Sigmoid colon (tissue), 6 donors: ENCODE measurements at regions not wholly inside any gene's neighbourhood (a gene's known extent, or its start where the extent isn't known, plus 50 kb on each side); places are given as distances from the start of the nearest gene placed in this dataset.

ENCODE experiments used
- DNase-seq: peaks from one replicate; pipeline ENCODE4 v3.0.0-alpha.2; 2019
- H3K27ac ChIP-seq, 4 donors: fragments of 200-600 bp; sonication (generic); one replicate each; pipeline ENCODE4 v1.5.1; 2016 to 2019; ENCODE audit warnings: mild to moderate bottlenecking in 1 of 4
- H3K27me3 ChIP-seq, 3 donors: fragments of 200-600 bp; sonication (generic); one replicate each; pipeline ENCODE4 v1.5.1; 2019; ENCODE audit warnings: mild to moderate bottlenecking in 1 of 3
- H3K36me3 ChIP-seq, 4 donors: fragments of 200-600 bp; sonication (generic); one replicate each; pipeline ENCODE4 v1.5.1; 2016 to 2019
- H3K4me1 ChIP-seq, 4 donors: fragments of 200-600 bp; sonication (generic); one replicate each; pipeline ENCODE4 v1.5.1; 2017 to 2019
- H3K4me3 ChIP-seq, 4 donors: fragments of 200-600 bp; sonication (generic); one replicate each; pipeline ENCODE4 v1.5.1; 2017 to 2019; ENCODE audit warnings: mild to moderate bottlenecking in 2 of 4, moderate library complexity in 1 of 4
- H3K9me3 ChIP-seq, 4 donors: fragments of 200-600 bp in 3 of 4; sonication (generic) in 3 of 4; one replicate each; pipeline versions ENCODE4 v1.5.1 to v1.6.1; 2013 to 2019
- EP300 ChIP-seq, 4 donors: sonication (generic); formaldehyde crosslinking; IDR thresholded peaks; one replicate each; pipeline ENCODE4 v1.6.1; 2017; ENCODE audit warnings: antibody characterized with exemption in 4 of 4
- POLR2A ChIP-seq, 2 donors: fragments of 450-650 bp; IDR thresholded peaks; one replicate each; pipeline ENCODE4 v1.6.1; 2016; ENCODE audit warnings: antibody characterized with exemption in 2 of 2, mild to moderate bottlenecking in 2 of 2, moderate library complexity in 2 of 2
- POLR2AphosphoS5 ChIP-seq, 4 donors: sonication (generic); formaldehyde crosslinking; IDR thresholded peaks; one replicate each; pipeline ENCODE4 v1.6.1; 2017; ENCODE audit warnings: antibody characterized with exemption in 4 of 4
- WGBS, 2 donors: extraction: QIAGEN DNeasy Blood & Tissue Kit; methylation state at CpG; one replicate each; pipeline ENCODE4 v1.1.7; 2013; 5-methylcytosine and 5-hydroxymethylcytosine counted together
- intact Hi-C: fragments of 100-400 bp; cut with DNase I; formaldehyde crosslinking; loops from one replicate; pipeline ENCODE4 v1.15.1; 2023
- TF ChIP-seq, protein P1 (sequence below), 4 experiments: fragments of 450-650 bp in 3 of 4; fragments of 200-600 bp in 1 of 4; IDR thresholded peaks; one replicate each; pipeline ENCODE4 v1.5.1; 2016 to 2019; ENCODE audit warnings: antibody characterized with exemption in 4 of 4, mild to moderate bottlenecking in 3 of 4, moderate library complexity in 2 of 4
- donor health status: healthy with polysubstance abuse.
- donor health status: healthy.

DNA sequence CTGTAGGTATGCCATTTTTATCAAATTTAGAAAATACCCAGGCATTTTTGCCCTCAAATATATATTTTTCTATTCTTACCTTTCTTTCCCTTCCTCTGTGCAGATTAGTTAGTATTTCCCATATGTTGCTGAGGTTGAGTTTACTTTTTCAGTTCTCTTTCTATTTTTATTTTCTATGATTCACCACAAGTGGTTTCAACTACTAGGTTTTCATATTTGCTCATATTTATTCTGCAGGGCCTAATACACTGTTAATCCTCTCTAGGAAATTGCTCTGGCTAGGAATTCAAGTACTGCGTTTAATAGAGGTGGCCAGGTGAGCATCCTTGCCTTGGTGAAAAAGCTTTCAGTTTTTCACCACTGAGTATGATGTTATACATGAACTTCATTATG, 1535.3 kb upstream of the PCDH10 start:
- intact Hi-C loops, result no loop called here
- Histone ChIP-seq H3K27ac (no peak overlapping the region), H3K4me3 (no peak overlapping the region), H3K4me1 (no peaks in the 10 kb centered on the region), H3K27me3 (no peaks in the 10 kb centered on the region), H3K9me3 (no peaks in the 10 kb centered on the region), H3K36me3 (no peaks in the 10 kb centered on the region)
- TF ChIP-seq EP300 (IDR thresholded peaks at IDR 0.05) (no peak), POLR2AphosphoS5 (IDR thresholded peaks at IDR 0.05) (no peak), POLR2A (IDR thresholded peaks at IDR 0.05) (no peak)
- TF ChIP-seq, protein P1, sequence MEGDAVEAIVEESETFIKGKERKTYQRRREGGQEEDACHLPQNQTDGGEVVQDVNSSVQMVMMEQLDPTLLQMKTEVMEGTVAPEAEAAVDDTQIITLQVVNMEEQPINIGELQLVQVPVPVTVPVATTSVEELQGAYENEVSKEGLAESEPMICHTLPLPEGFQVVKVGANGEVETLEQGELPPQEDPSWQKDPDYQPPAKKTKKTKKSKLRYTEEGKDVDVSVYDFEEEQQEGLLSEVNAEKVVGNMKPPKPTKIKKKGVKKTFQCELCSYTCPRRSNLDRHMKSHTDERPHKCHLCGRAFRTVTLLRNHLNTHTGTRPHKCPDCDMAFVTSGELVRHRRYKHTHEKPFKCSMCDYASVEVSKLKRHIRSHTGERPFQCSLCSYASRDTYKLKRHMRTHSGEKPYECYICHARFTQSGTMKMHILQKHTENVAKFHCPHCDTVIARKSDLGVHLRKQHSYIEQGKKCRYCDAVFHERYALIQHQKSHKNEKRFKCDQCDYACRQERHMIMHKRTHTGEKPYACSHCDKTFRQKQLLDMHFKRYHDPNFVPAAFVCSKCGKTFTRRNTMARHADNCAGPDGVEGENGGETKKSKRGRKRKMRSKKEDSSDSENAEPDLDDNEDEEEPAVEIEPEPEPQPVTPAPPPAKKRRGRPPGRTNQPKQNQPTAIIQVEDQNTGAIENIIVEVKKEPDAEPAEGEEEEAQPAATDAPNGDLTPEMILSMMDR (IDR thresholded peaks at IDR 0.05), result no peak
- DNase-seq, result no peak
- 80 to 94% methylated on average over 1 of the region's 1 CpG for WGBS, 2 donors

DNA sequence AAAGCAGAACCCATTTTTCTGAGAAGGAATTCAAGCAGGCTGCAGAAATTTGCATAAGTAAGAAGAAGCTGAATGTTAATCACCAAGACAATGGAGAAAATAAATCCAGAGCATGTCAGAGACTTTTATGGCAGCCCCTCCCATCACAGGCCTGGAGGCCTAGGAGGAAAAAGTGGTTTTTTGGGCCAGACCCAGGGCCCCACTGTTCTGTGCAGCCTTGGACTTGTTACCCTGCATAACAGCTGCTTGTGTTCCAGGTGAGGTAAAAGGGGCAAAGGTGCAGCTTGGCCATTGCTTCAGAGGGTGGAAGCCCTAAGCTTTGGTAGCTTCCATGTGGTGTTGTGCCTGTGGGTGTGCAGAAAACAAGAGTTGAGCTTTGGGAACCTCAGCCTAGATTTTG, 1516.2 kb upstream of the PCDH10 start:
- Histone ChIP-seq H3K4me1 (no peaks in the 10 kb centered on the region), H3K36me3 (no peaks in the 10 kb centered on the region), H3K4me3 (no peak overlapping the region), H3K27ac (no peak overlapping the region), H3K27me3 (no peaks in the 10 kb centered on the region), H3K9me3 (no peaks in the 10 kb centered on the region)
- intact Hi-C loops, result no loop called here
- no peak for DNase-seq
- TF ChIP-seq POLR2AphosphoS5 (IDR thresholded peaks at IDR 0.05), result no peak
- TF ChIP-seq, protein P1 (IDR thresholded peaks at IDR 0.05), result no peak
- no peak for TF ChIP-seq EP300 (IDR thresholded peaks at IDR 0.05)
- TF ChIP-seq POLR2A (IDR thresholded peaks at IDR 0.05), result no peak

GRCh38 chr4:131635191-131635590, 1513.9 kb upstream of the PCDH10 start:
- Histone ChIP-seq H3K4me1 (no peaks in the 10 kb centered on the region), H3K9me3 (no peaks in the 10 kb centered on the region), H3K27me3 (no peaks in the 10 kb centered on the region), H3K4me3 (no peak overlapping the region), H3K36me3 (no peaks in the 10 kb centered on the region), H3K27ac (no peak overlapping the region)
- DNase-seq, result no peak
- no peak for TF ChIP-seq EP300 (IDR thresholded peaks at IDR 0.05)
- no peak for TF ChIP-seq POLR2AphosphoS5 (IDR thresholded peaks at IDR 0.05)
- TF ChIP-seq POLR2A (IDR thresholded peaks at IDR 0.05), result no peak
- TF ChIP-seq, protein P1 (IDR thresholded peaks at IDR 0.05), result no peak
- intact Hi-C loops, result no loop called here

DNA sequence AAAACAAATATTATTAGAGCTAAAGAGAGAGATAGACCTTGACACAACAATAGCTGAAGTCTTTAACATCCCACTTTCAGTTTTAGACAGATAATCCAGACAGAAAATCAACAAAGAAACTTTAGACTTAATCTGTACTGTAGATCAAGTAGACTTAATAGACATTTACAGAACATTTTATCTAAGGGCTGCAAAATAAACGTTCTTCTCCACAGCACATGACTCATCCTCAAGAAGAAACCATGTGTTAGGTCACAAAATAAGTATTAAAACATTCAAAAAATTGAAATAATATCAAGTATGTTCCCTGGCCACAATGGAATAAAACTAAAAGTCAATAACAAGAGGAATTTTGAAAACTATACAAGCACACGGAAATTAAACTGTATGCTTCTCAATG, 1510.3 kb upstream of the PCDH10 start:
- TF ChIP-seq POLR2A (IDR thresholded peaks at IDR 0.05), result no peak
- no peak for TF ChIP-seq EP300 (IDR thresholded peaks at IDR 0.05)
- TF ChIP-seq POLR2AphosphoS5 (IDR thresholded peaks at IDR 0.05), result no peak
- TF ChIP-seq, protein P1 (IDR thresholded peaks at IDR 0.05), result no peak
- H3K9me3 ChIP-seq, result no peaks in the 10 kb centered on the region
- no peak overlapping the region for H3K4me3 ChIP-seq
- intact Hi-C loops, result no loop called here
- no peak overlapping the region for H3K27ac ChIP-seq
- H3K4me1 ChIP-seq, result no peaks in the 10 kb centered on the region
- H3K27me3 ChIP-seq, result no peaks in the 10 kb centered on the region
- DNase-seq, result no peak
- no peaks in the 10 kb centered on the region for H3K36me3 ChIP-seq
- WGBS, 2 donors, result 70 to 85% methylated on average over 2 of the region's 2 CpGs

- TF ChIP-seq EP300 (IDR thresholded peaks at IDR 0.05), result no peak
- TF ChIP-seq POLR2AphosphoS5 (IDR thresholded peaks at IDR 0.05), result no peak
- TF ChIP-seq, protein P1 (IDR thresholded peaks at IDR 0.05), result no peak
- no peak for TF ChIP-seq POLR2A (IDR thresholded peaks at IDR 0.05)
- no peak overlapping the region for H3K27ac ChIP-seq
- intact Hi-C loops, result no loop called here
- H3K27me3 ChIP-seq, result no peaks in the 10 kb centered on the region
- H3K4me3 ChIP-seq, result no peak overlapping the region
- no peaks in the 10 kb centered on the region for H3K36me3 ChIP-seq
- DNase-seq, result no peak
- H3K9me3 ChIP-seq, result no peaks in the 10 kb centered on the region
- no peaks in the 10 kb centered on the region for H3K4me1 ChIP-seq
- WGBS, 2 donors, result 24 to 50% methylated on average over 1 of the region's 1 CpG
These were observed 1504.5 kb upstream of the PCDH10 start for GRCh38 chr4:131644619-131645018.
